ENCODE measurements at regions not wholly inside any gene's neighbourhood (a gene's known extent, or its start where the extent isn't known, plus 50 kb on each side); places are given as distances from the start of the nearest gene placed in this dataset.
"Not testable (repeated sequence)": the region's sequence is repeated elsewhere in the genome, so short reads cannot be mapped to it uniquely, and the experiment has no call there.

- Histone ChIP-seq H3K4me3 (replicated peaks in 1 of 3) (no peak overlapping the region), H3K9me3 (no peaks in the 10 kb centered on the region), H3K27me3 (no peaks in the 10 kb centered on the region), H3K27ac (no peak overlapping the region), H3K4me1 (no peaks in the 10 kb centered on the region), H3K36me3 (no peaks in the 10 kb centered on the region)
- intact Hi-C loops (cut with DNase I), result no loop called here
- DNase-seq, result no peak
- TF ChIP-seq CTCF (IDR thresholded peaks at IDR 0.05) (no peak), POLR2A (IDR thresholded peaks at IDR 0.05) (no peak)
Measured at GRCh38 chr3:165505657-165506056, 309.5 kb upstream of the SLITRK3 start.

GRCh38 chr3:165504554-165504953 lies 308.4 kb upstream of the SLITRK3 start:
- TF ChIP-seq CTCF (IDR thresholded peaks at IDR 0.05), result no peak
- no peak for TF ChIP-seq POLR2A (IDR thresholded peaks at IDR 0.05)
- H3K27ac ChIP-seq, result no peak overlapping the region
- no peak for DNase-seq
- no peak overlapping the region for H3K4me3 ChIP-seq (replicated peaks in 1 of 3)
- no peaks in the 10 kb centered on the region for H3K27me3 ChIP-seq
- no peaks in the 10 kb centered on the region for H3K36me3 ChIP-seq
- no peaks in the 10 kb centered on the region for H3K9me3 ChIP-seq
- intact Hi-C loops (cut with DNase I), result no loop called here
- 95 to 100% methylated on average over 1 of the region's 1 CpG for WGBS, 2 donors
- H3K4me1 ChIP-seq, result no peaks in the 10 kb centered on the region

- Histone ChIP-seq H3K36me3 (no peaks in the 10 kb centered on the region), H3K27ac (no peak overlapping the region), H3K27me3 (no peaks in the 10 kb centered on the region), H3K4me3 (replicated peaks in 1 of 3) (no peak overlapping the region), H3K4me1 (no peaks in the 10 kb centered on the region), H3K9me3 (no peaks in the 10 kb centered on the region)
- intact Hi-C loops (cut with DNase I), result no loop called here
- TF ChIP-seq POLR2A (IDR thresholded peaks at IDR 0.05) (no peak), CTCF (IDR thresholded peaks at IDR 0.05) (no peak)
- WGBS, 2 donors, result 74 to 88% methylated on average over 4 of the region's 4 CpGs
- no peak for DNase-seq
Measured at GRCh38 chr3:165503825-165504224, 307.6 kb upstream of the SLITRK3 start.

- Histone ChIP-seq H3K9me3 (no peaks in the 10 kb centered on the region), H3K27me3 (no peaks in the 10 kb centered on the region), H3K4me1 (no peaks in the 10 kb centered on the region), H3K4me3 (replicated peaks in 1 of 3) (no peak overlapping the region), H3K27ac (no peak overlapping the region), H3K36me3 (no peaks in the 10 kb centered on the region)
- DNase-seq, result no peak
- TF ChIP-seq POLR2A (IDR thresholded peaks at IDR 0.05) (no peak), CTCF (IDR thresholded peaks at IDR 0.05) (no peak)
- intact Hi-C loops (cut with DNase I), result no loop called here
Measured at GRCh38 chr3:165503346-165503745, 307.2 kb upstream of the SLITRK3 start.

- Histone ChIP-seq H3K27ac (no peak overlapping the region), H3K27me3 (no peaks in the 10 kb centered on the region), H3K4me3 (replicated peaks in 1 of 3) (no peak overlapping the region), H3K36me3 (no peaks in the 10 kb centered on the region), H3K9me3 (no peaks in the 10 kb centered on the region), H3K4me1 (no peaks in the 10 kb centered on the region)
- intact Hi-C loops (cut with DNase I), result no loop called here
- TF ChIP-seq POLR2A (IDR thresholded peaks at IDR 0.05), result no peak
- no peak for DNase-seq
- 40 to 45% methylated on average over 3 of the region's 3 CpGs for WGBS, 2 donors
Measured at GRCh38 chr3:165502707-165503106, 306.5 kb upstream of the SLITRK3 start.

GRCh38 chr3:165498742-165499141 lies 302.6 kb upstream of the SLITRK3 start:
- intact Hi-C loops (cut with DNase I); DNase-seq; H3K36me3 ChIP-seq; H3K4me1 ChIP-seq; H3K9me3 ChIP-seq; H3K4me3 ChIP-seq (replicated peaks in 1 of 3); H3K27ac ChIP-seq; H3K27me3 ChIP-seq: not testable (repeated sequence)
- WGBS, 2 donors, result 87 to 88% methylated on average over 4 of the region's 4 CpGs

Data from thyroid gland (tissue), 4 donors.